KMS-11 (cell line): ENCODE measurements at regions not wholly inside any gene's neighbourhood (a gene's known extent, or its start where the extent isn't known, plus 50 kb on each side); places are given as distances from the start of the nearest gene placed in this dataset.

ENCODE experiments used
- H2AFZ ChIP-seq: fragments of 200-600 bp; sonication (generic); 2 replicates; pipeline ENCODE4 v1.6.1; 2016; ENCODE audit warnings: antibody characterized with exemption, mixed run types, low read depth
- H3K27ac ChIP-seq: fragments of 200-600 bp; sonication (generic); 2 replicates; pipeline ENCODE4 v1.6.1; 2016; ENCODE audit warnings: mild to moderate bottlenecking, mixed run types
- H3K27me3 ChIP-seq: fragments of 200-600 bp; sonication (generic); 2 replicates; pipeline ENCODE4 v1.6.1; 2017; ENCODE audit warnings: mild to moderate bottlenecking, low read depth, mixed run types, moderate library complexity; ENCODE audit not compliant: insufficient read depth
- H3K36me3 ChIP-seq: fragments of 200-600 bp; sonication (generic); 2 replicates; pipeline ENCODE4 v1.6.1; 2017; ENCODE audit warnings: mild to moderate bottlenecking, mixed run types; ENCODE audit not compliant: insufficient read depth
- H3K4me1 ChIP-seq: fragments of 200-600 bp; sonication (generic); 2 replicates; pipeline ENCODE4 v1.6.1; 2016; ENCODE audit warnings: mild to moderate bottlenecking, low read depth, mixed run types; ENCODE audit not compliant: poor library complexity, severe bottlenecking
- H3K4me2 ChIP-seq: fragments of 200-600 bp; sonication (generic); 2 replicates; pipeline ENCODE4 v1.7.0; 2016; ENCODE audit warnings: mild to moderate bottlenecking, mixed run types
- H3K4me3 ChIP-seq: fragments of 200-600 bp; sonication (generic); IDR thresholded peaks from 2 replicates; pipeline ENCODE4 v1.6.1; 2017; ENCODE audit warnings: low read depth, low read length, mixed read lengths; ENCODE audit not compliant: insufficient read depth
- H3K79me2 ChIP-seq: fragments of 200-600 bp; sonication (generic); 2 replicates; pipeline ENCODE4 v1.6.1; 2016; ENCODE audit warnings: low read depth, mixed run types; ENCODE audit not compliant: insufficient read depth
- H3K9ac ChIP-seq: fragments of 200-600 bp; sonication (generic); 2 replicates; pipeline ENCODE4 v1.6.1; 2016; ENCODE audit warnings: mild to moderate bottlenecking, mixed run types
- H4K20me1 ChIP-seq: fragments of 200-600 bp; sonication (generic); 2 replicates; pipeline ENCODE4 v1.6.1; 2016; ENCODE audit warnings: mild to moderate bottlenecking, mixed run types; ENCODE audit not compliant: insufficient read depth
- CTCF ChIP-seq: fragments of 200-600 bp; sonication (generic); conservative IDR thresholded peaks from 2 replicates; pipeline ENCODE4 v1.6.1; 2017; ENCODE audit warnings: low read depth, mild to moderate bottlenecking, antibody characterized with exemption, low read length, moderate library complexity, mixed read lengths

- no peak overlapping the region for H3K4me3 ChIP-seq
- no peaks in the 10 kb centered on the region for H4K20me1 ChIP-seq
- no peak overlapping the region for H2AFZ ChIP-seq
- no peak overlapping the region for H3K4me2 ChIP-seq
- H3K27ac ChIP-seq, result no peak overlapping the region
- no peaks in the 10 kb centered on the region for H3K4me1 ChIP-seq
- H3K79me2 ChIP-seq, result no peaks in the 10 kb centered on the region
- no peaks in the 10 kb centered on the region for H3K36me3 ChIP-seq
- TF ChIP-seq CTCF, result no peak
- H3K27me3 ChIP-seq, result peaks cover 8% of the 10 kb centered on the region; the same call in 1 of the 2 replicates
- H3K9ac ChIP-seq, result no peak overlapping the region
These were observed 132.9 kb upstream of the NKX1-1 start for GRCh38 chr4:1538941-1539772.

GRCh38 chr4:1538096-1538410 lies 131.8 kb upstream of the NKX1-1 start:
- Histone ChIP-seq H3K27ac (no peak overlapping the region), H4K20me1 (no peaks in the 10 kb centered on the region), H3K79me2 (no peaks in the 10 kb centered on the region), H3K4me3 (no peak overlapping the region), H3K9ac (no peak overlapping the region), H3K4me1 (no peaks in the 10 kb centered on the region), H3K4me2 (no peak overlapping the region), H2AFZ (no peak overlapping the region), H3K36me3 (no peaks in the 10 kb centered on the region), H3K27me3 (peaks cover 6% of the 10 kb centered on the region; the same call in 1 of the 2 replicates)
- no peak for TF ChIP-seq CTCF

- Histone ChIP-seq H3K4me2 (no peak overlapping the region), H3K27me3 (peaks cover 3% of the 10 kb centered on the region; the same call in 1 of the 2 replicates), H3K4me1 (no peaks in the 10 kb centered on the region), H2AFZ (no peak overlapping the region), H3K9ac (no peak overlapping the region), H3K4me3 (no peak overlapping the region), H4K20me1 (no peaks in the 10 kb centered on the region), H3K79me2 (no peaks in the 10 kb centered on the region), H3K36me3 (no peaks in the 10 kb centered on the region), H3K27ac (no peak overlapping the region)
- TF ChIP-seq CTCF, result no peak
These were observed 131.3 kb upstream of the NKX1-1 start for GRCh38 chr4:1537410-1538095.

GRCh38 chr4:1536579-1537409 lies 130.6 kb upstream of the NKX1-1 start:
- Histone ChIP-seq H3K4me3 (no peak overlapping the region), H2AFZ (no peak overlapping the region), H3K4me1 (no peaks in the 10 kb centered on the region), H3K27me3 (no peaks in the 10 kb centered on the region; the same call in 1 of the 2 replicates), H3K36me3 (no peaks in the 10 kb centered on the region), H3K9ac (no peak overlapping the region), H3K4me2 (no peak overlapping the region), H3K27ac (no peak overlapping the region), H3K79me2 (no peaks in the 10 kb centered on the region), H4K20me1 (no peaks in the 10 kb centered on the region)
- TF ChIP-seq CTCF, result no peak
